Lung (tissue), 11 donors: ENCODE measurements at regions not wholly inside any gene's neighbourhood (a gene's known extent, or its start where the extent isn't known, plus 50 kb on each side); places are given as distances from the start of the nearest gene placed in this dataset.

Source experiments
- ATAC-seq: fragments of 200-7000 bp; cut with Tn5 transposase; one replicate; pipeline ENCODE4 v1.9.1; 2020; ENCODE audit warnings: moderate number of reproducible peaks; ENCODE audit not compliant: insufficient read depth, low FRiP score
- DNase-seq, 3 donors: peaks; one replicate each; pipeline ENCODE4 v3.0.0-alpha.2; 2013 to 2017
- H3K27ac ChIP-seq, 2 donors: one replicate each; pipeline ENCODE4 v1.5.1; 2013; ENCODE audit warnings: mild to moderate bottlenecking in 2 of 2, moderate library complexity in 2 of 2, control low read depth in 1 of 2, inconsistent platforms in 1 of 2, low read depth in 1 of 2, low read length in 1 of 2
- H3K27me3 ChIP-seq, 3 donors: one replicate each; pipeline ENCODE4 v1.5.1; 2013; ENCODE audit warnings: low read length in 2 of 3; ENCODE audit not compliant: control insufficient read depth in 3 of 3, insufficient read depth in 3 of 3
- H3K36me3 ChIP-seq, 4 donors: one replicate each; pipeline ENCODE4 v1.5.1; 2013; ENCODE audit warnings: low read length in 4 of 4, mild to moderate bottlenecking in 1 of 4, moderate library complexity in 1 of 4; ENCODE audit not compliant: control insufficient read depth in 4 of 4, insufficient read depth in 4 of 4
- H3K4me1 ChIP-seq, 5 donors: one replicate each; pipeline ENCODE4 v1.5.1; 2013; ENCODE audit warnings: low read length in 5 of 5, mild to moderate bottlenecking in 2 of 5, moderate library complexity in 1 of 5; ENCODE audit not compliant: control insufficient read depth in 5 of 5, insufficient read depth in 5 of 5
- H3K4me3 ChIP-seq: one replicate; pipeline ENCODE4 v1.5.1; 2013; ENCODE audit warnings: mild to moderate bottlenecking, control low read depth, moderate library complexity
- H3K9ac ChIP-seq, 2 donors: one replicate each; pipeline ENCODE4 v1.5.1; 2013; ENCODE audit warnings: low read length in 2 of 2, control low read depth in 1 of 2; ENCODE audit not compliant: insufficient read depth in 1 of 2
- H3K9me3 ChIP-seq, 4 donors: one replicate each; pipeline ENCODE4 v1.5.1; 2013; ENCODE audit warnings: low read length in 3 of 4, mild to moderate bottlenecking in 1 of 4, moderate library complexity in 1 of 4; ENCODE audit not compliant: control insufficient read depth in 4 of 4, insufficient read depth in 3 of 4
- WGBS, 2 donors: extraction: QIAGEN DNeasy Blood & Tissue Kit; methylation state at CpG; one replicate each; pipeline ENCODE4 v1.1.7; 2013; 5-methylcytosine and 5-hydroxymethylcytosine counted together
- TF ChIP-seq, protein P1 (sequence below): IDR thresholded peaks from 2 replicates; pipeline ENCODE4 v1.5.1; 2012; ENCODE audit warnings: mild to moderate bottlenecking; ENCODE audit errors: control extremely low read depth, extremely low read depth
- donor health status: control.
- donor health status: control.
- donor health status: Bipolar disorder and iron deficiency.
- donor health status: healthy.
- donor health status: DM: yes; HTN: yes; CAD: no.

- TF ChIP-seq, protein P1, sequence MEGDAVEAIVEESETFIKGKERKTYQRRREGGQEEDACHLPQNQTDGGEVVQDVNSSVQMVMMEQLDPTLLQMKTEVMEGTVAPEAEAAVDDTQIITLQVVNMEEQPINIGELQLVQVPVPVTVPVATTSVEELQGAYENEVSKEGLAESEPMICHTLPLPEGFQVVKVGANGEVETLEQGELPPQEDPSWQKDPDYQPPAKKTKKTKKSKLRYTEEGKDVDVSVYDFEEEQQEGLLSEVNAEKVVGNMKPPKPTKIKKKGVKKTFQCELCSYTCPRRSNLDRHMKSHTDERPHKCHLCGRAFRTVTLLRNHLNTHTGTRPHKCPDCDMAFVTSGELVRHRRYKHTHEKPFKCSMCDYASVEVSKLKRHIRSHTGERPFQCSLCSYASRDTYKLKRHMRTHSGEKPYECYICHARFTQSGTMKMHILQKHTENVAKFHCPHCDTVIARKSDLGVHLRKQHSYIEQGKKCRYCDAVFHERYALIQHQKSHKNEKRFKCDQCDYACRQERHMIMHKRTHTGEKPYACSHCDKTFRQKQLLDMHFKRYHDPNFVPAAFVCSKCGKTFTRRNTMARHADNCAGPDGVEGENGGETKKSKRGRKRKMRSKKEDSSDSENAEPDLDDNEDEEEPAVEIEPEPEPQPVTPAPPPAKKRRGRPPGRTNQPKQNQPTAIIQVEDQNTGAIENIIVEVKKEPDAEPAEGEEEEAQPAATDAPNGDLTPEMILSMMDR = no peak
- no peak overlapping the region for H3K4me3 ChIP-seq
- H3K27me3 ChIP-seq = peaks cover 0 to 30% (median 7%) of the 10 kb centered on the region in 3 donors
- H3K9ac ChIP-seq = no peak overlapping the region
- no peaks in the 10 kb centered on the region for H3K9me3 ChIP-seq
- H3K36me3 ChIP-seq = no peaks in the 10 kb centered on the region
- DNase-seq = no peak
- H3K27ac ChIP-seq = no peak overlapping the region
- H3K4me1 ChIP-seq = no peaks in the 10 kb centered on the region
- 83 to 85% methylated on average over 4 of the region's 4 CpGs for WGBS, 2 donors
- no peak for ATAC-seq
Observed at GRCh38 chr16:86899757-86900156, 321.4 kb downstream of the FOXL1 start.

GRCh38 chr16:86901483-86901882 is 323.1 kb downstream of the FOXL1 start:
- H3K36me3 ChIP-seq = no peaks in the 10 kb centered on the region
- TF ChIP-seq, protein P1 = no peak
- H3K9ac ChIP-seq = no peak overlapping the region
- peaks cover 0 to 4% (median 0%) of the 10 kb centered on the region in 5 donors for H3K4me1 ChIP-seq
- H3K27me3 ChIP-seq = peaks cover 0 to 33% (median 7%) of the 10 kb centered on the region in 3 donors
- no peaks in the 10 kb centered on the region for H3K9me3 ChIP-seq
- DNase-seq (no peak), ATAC-seq (no peak)
- WGBS, 2 donors = 63 to 82% methylated on average over 6 of the region's 6 CpGs
- no peak overlapping the region for H3K4me3 ChIP-seq
- H3K27ac ChIP-seq = no peak overlapping the region

DNA sequence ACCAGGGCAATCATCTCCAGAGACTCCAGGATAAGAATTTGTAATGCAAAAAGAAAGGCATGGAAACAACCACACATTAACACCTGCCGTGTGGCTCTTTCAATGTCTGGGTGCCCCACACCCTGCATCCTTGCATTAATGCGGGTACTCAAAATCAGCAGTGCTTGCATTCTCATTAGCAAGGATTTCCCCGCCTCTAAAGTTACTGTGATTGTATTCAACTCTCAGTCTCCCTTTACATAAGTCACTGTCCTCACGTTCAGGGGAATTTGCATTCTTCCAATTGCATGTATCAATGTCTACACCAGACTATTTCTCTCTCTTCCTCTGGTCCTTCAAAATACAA is 324.3 kb downstream of the FOXL1 start:
- Histone ChIP-seq H3K4me3 (no peak overlapping the region), H3K4me1 (peaks cover 0 to 7% (median 0%) of the 10 kb centered on the region in 5 donors), H3K9ac (no peak overlapping the region), H3K27me3 (peaks cover 4 to 40% (median 7%) of the 10 kb centered on the region in 3 donors), H3K36me3 (no peaks in the 10 kb centered on the region), H3K27ac (no peak overlapping the region), H3K9me3 (peaks cover 0 to 5% (median 0%) of the 10 kb centered on the region in 4 donors)
- no peak for DNase-seq
- no peak for ATAC-seq
- TF ChIP-seq, protein P1 = no peak
- WGBS, 2 donors = 83 to 86% methylated on average over 4 of the region's 4 CpGs

DNA sequence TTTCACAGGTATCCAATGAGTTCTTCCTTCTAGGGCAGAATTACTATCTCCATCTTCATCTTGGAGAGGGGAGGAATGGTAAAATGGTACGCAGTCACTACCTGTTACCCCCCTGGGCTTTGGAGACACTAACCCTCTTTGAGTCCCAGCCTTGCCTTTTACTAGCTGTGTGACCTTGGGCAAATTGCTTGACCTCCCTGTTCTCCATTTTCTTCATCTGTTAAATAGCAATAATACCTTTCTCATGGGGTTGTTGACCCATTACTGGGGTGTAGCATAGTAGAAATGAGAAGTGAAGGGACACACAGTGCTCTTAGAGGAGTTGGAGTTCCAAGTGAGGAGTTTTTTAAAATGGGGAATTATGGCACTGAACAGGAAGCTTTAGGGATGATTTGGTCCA is 324.7 kb downstream of the FOXL1 start:
- H3K9ac ChIP-seq = no peak overlapping the region
- WGBS, 2 donors = 86 to 95% methylated on average over 1 of the region's 1 CpG
- no peak for DNase-seq
- H3K9me3 ChIP-seq = peaks cover 0 to 5% (median 0%) of the 10 kb centered on the region in 4 donors
- no peak overlapping the region for H3K27ac ChIP-seq
- H3K4me1 ChIP-seq = peaks cover 0 to 7% (median 0%) of the 10 kb centered on the region in 5 donors
- TF ChIP-seq, protein P1 = no peak
- H3K36me3 ChIP-seq = no peaks in the 10 kb centered on the region
- ATAC-seq = no peak
- no peak overlapping the region for H3K4me3 ChIP-seq
- peaks cover 4 to 44% (median 7%) of the 10 kb centered on the region in 3 donors for H3K27me3 ChIP-seq
